ENCODE measurements at regions not wholly inside any gene's neighbourhood (a gene's known extent, or its start where the extent isn't known, plus 50 kb on each side); places are given as distances from the start of the nearest gene placed in this dataset.
"Not testable (repeated sequence)": the region's sequence is repeated elsewhere in the genome, so short reads cannot be mapped to it uniquely, and the experiment has no call there.

DNA sequence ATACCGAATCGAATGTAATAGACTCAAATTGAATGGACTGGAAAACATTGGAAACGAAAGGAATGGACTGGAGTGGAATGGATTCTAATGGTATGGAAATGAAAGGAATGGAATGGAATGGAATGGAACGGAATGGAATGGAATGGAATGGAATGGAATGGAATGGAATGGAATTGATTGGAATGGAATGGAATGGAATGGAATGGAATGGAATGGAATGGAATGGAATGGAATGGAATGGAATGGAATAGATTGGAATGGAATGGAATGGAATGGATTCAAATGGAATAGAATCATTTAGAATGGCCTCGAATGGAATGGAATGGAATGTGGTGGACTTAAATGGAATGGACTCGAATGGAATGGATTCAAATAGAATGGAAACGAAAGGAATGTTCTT lies 1057.5 kb upstream of the USP9Y start:
- H3K4me3 Mint-ChIP-seq; DNase-seq; H3K27ac Mint-ChIP-seq; H3K27me3 Mint-ChIP-seq (ENCODE audit: low read depth); H3K4me1 Mint-ChIP-seq (ENCODE audit: low read depth); ATAC-seq (replicated peaks in 1 of 2): not testable (repeated sequence)
- Mint-ChIP-seq H3K36me3 (ENCODE audit: insufficient read depth in 2 of 2) (peaks cover 10 to 52% of the 10 kb centered on the region in 2 donors), H3K9me3 (peaks cover 6 to 53% of the 10 kb centered on the region in 2 donors)

- H3K9me3 Mint-ChIP-seq = peaks cover 2 to 82% of the 10 kb centered on the region in 2 donors
- peaks cover 7 to 85% of the 10 kb centered on the region in 2 donors for H3K36me3 Mint-ChIP-seq (ENCODE audit: insufficient read depth in 2 of 2)
- H3K4me1 Mint-ChIP-seq (ENCODE audit: low read depth) = no peaks in the 10 kb centered on the region
- H3K4me3 Mint-ChIP-seq = no peak overlapping the region
- H3K27ac Mint-ChIP-seq = no peak overlapping the region
- DNase-seq = no peak
- no peak for ATAC-seq (replicated peaks in 1 of 2)
- H3K27me3 Mint-ChIP-seq (ENCODE audit: low read depth) = no peaks in the 10 kb centered on the region
Measured at GRCh38 chrY:11668221-11668620, 1032.8 kb upstream of the USP9Y start.
